DMS114 treated with DMSO at 0.1 percent for 48 hours (cell line): ENCODE measurements at regions not wholly inside any gene's neighbourhood (a gene's known extent, or its start where the extent isn't known, plus 50 kb on each side); places are given as distances from the start of the nearest gene placed in this dataset.

Source experiments
- DNase-seq: peaks from one replicate; lab custom pipeline; 2025; ENCODE audit not compliant: unreplicated experiment; lab: John Stamatoyannopoulos, UW

DNA sequence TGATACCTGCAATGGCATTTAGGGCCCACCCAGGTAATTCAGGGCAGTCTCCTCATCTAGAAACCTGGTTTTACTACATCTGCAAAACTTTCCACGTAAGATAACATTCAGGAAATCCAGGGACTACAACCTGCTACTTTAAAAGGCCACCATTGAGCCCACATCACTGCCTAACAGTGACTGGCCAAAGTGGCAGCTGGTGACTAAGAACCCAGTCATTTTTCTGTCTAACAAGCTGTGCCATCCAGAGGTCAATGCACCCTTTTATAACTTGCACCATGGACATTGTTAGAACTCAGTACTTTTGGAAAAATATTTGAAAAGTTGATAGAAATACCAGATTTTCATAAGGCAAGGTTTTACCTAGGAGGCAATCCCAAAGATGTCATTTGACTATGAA lies 492.4 kb downstream of the OTOL1 start:
- no peak for DNase-seq

DNA sequence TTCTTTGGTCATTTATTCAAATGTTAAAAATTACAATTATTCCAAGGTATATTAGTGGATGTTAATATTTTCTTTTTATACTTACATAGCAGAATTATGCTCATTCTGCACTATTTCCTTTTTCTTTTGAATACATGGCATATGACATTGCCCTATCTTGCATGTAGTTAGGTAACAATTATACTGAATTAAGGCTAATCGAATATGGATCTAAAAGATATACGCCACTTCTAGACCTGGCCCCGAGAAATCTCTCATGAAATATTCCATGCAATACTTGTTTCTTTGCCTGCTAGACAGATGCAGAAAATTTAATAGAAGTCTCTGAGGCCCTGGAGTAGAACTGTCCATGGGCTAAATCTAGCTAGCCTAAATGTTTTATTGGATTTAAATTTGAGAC lies 493.4 kb downstream of the OTOL1 start:
- DNase-seq = no peak

DNA sequence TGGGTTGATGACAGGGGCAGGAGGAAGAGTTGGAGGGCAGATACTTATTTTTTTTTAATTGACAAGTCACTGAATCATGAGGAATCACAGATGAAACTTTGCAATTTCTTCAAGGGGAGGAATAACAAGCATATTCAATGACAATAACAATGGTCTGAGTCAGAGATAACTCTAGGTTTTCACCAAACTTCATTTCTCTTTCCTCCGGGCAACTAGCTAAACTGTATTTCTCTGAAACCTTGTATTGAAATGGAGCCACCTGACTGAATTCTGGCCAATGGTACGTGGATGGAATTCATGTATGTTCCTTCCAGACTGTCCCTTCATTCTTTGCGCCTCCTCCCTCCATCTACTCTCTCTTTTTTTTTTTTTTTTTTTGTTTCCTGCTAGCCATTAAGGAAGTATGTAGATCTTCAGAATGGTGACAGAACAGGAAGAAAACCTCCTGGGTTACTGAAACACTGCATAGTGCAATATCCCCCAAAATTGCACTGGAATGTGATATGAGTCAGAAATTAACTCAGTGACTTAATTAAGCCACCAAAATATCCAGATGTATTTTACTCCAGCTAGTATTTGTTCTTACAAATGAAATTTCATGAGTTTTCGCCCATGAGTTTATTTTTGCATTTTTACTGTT lies 495.4 kb downstream of the OTOL1 start:
- DNase-seq = no peak

DNA sequence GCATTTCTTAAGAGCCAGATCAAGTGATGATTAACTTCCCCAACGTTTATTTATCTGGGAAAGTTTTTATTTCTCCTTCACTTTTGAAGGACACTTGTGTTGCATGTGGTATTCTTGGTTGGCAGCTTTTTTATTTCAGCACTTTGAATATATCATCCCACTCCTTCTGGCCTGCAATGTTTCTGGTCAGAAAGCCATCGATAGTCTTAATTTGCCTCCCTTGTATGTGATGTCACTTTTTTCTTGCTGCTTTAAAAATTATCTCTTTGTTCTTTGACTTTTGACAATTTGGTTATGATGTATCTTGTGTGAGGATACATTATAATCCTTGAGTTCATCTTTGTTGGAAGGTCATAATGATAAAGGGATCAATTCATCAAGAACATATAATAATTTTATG lies 503.2 kb downstream of the OTOL1 start:
- no peak for DNase-seq

- DNase-seq = no peak
Observed at GRCh38 chr3:162007722-162008121, 511.1 kb downstream of the OTOL1 start.

DNA sequence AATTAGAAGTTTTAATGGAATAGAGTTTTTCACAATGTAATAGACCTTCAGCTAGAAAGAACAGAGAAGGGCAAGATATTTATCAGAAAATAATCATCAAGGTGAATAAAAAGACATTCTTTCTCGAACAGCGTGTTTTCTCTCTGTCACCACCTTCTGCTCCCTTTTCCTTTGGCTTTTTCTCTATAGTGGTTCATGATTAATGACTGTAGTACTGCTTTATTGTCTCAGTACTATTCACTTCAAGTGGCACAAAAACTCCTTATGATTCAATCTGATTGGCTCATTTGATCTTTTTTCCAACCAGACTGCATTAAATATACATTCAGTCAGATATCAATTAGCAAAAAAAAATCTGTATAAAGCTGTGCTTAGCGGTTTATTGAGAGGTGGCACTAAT lies 516.0 kb downstream of the OTOL1 start:
- no peak for DNase-seq

GRCh38 chr3:162014284-162014683 lies 517.7 kb downstream of the OTOL1 start:
- DNase-seq = no peak

- DNase-seq = no peak
Observed at GRCh38 chr3:162015856-162016255, 519.2 kb downstream of the OTOL1 start.

DNA sequence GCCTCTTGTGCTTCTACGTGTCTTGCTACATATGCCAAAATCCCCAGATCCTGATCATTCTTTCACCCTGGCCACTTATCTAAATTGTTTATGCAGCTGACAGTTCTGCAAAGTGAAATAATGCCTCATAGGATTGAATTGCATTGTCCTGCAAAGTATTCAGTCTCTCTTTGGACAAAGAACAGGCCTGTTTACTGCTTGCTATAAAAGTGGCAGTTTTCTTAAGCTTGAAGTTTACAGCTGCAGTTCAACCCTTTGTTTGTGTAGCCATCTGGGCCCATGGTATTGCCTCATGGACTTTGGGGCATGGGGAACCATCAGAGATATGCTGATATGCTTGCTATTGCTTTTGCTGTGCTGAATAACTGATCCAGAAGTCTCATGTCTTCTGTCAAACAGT lies 523.2 kb downstream of the OTOL1 start:
- no peak for DNase-seq

GRCh38 chr3:162021206-162021605 lies 524.6 kb downstream of the OTOL1 start:
- DNase-seq = no peak

DNA sequence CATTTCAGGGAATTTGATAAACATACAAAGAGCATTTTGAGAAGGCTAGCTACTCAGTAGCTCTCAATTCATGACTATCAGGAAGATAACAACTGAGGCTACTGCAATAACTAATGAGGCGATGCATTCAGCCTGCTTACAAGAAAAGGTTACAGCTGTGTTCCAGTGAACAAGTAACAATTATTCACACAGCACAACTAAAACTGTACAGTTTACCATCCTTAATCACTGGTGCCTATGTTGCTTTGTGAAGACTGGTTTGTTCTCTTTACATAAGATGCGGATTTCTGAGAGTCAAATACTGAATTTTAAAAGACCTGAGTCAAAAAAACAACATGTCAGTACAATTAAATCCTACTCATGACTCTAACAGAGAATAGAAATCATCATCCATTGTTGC lies 526.3 kb downstream of the OTOL1 start:
- no peak for DNase-seq

DNA sequence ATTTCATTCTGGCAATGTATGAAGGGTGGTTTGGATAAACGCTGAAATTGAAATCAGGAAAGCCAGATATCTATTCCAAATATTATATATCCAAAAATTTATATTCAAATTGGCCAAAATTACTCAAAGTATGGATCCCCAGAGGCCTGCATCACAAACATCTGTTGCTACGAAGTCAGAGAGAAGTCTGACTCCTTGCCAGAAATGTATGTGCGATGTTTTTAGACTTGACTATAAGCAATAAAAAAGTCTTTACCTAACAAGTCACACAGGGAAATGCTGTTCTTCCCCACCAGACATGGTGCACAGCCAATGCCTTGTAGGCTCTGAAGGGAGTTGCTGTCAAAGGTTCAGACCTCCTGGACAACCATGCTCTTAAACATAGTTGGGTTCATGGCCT lies 533.1 kb downstream of the OTOL1 start:
- DNase-seq = no peak

DNA sequence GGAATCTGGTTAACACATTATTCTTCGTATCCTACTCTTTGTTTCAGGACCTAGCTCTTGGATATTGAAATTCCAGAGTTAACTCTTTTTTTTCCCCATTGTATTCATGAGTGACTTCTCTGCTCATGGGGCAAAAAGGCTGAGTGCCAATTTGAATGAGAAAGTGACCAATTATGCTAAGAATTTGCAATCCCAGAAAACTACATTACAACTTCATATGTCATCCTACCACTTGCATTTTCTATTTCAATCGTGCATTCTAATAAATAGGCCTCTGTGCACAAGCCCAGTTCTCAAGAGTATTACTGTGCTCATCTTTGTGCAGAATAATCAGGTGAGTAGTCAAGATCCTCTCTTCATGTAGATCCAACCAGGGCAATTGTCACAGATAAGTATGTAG lies 537.8 kb downstream of the OTOL1 start:
- DNase-seq = no peak

DNA sequence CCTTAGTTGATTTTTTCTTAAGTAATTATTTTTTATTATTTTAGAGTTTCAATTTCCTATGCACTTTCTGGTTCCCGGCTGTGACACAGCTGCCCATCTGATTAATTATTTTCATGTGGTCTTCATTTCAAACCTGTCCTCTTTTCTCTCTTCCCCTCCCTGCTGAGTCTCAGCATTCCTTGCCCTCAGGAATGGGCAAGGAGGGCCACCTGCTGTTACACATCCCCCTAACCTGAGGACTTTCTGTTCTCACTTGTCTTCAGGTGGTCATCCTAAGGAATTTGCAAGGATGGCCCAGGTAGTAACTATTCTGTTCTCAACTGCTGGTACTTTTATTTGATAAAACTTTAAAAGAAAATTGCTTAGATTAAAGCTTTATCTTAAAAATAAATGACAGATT lies 545.0 kb downstream of the OTOL1 start:
- DNase-seq = no peak

- no peak for DNase-seq
Observed at GRCh38 chr3:162052636-162053035, 556.0 kb downstream of the OTOL1 start.

- DNase-seq = no peak
Observed at GRCh38 chr3:162072656-162073164, 576.1 kb downstream of the OTOL1 start.

- DNase-seq = no peak
Observed at GRCh38 chr3:162073422-162073975, 576.9 kb downstream of the OTOL1 start.

DNA sequence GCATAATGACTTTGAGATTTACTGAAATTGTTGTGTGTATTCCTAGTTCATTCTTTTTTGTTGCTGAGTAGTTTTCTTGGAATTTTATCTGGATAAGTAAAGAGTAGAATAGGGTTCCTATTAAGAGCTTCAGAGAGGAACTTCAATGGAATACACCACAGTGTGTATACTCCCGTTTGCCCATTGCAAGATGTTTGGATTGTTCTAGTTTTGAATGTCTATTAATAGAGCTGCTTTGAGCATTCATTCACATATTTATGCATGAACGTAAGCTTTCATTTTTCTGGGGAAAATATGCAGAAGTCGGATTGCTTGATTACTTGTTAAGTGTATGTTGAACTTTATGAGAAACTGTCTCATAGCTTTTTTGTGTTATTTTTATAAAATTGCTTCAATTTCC lies 580.5 kb downstream of the OTOL1 start:
- DNase-seq = no peak

GRCh38 chr3:162082516-162082915 lies 585.9 kb downstream of the OTOL1 start:
- DNase-seq = no peak

DNA sequence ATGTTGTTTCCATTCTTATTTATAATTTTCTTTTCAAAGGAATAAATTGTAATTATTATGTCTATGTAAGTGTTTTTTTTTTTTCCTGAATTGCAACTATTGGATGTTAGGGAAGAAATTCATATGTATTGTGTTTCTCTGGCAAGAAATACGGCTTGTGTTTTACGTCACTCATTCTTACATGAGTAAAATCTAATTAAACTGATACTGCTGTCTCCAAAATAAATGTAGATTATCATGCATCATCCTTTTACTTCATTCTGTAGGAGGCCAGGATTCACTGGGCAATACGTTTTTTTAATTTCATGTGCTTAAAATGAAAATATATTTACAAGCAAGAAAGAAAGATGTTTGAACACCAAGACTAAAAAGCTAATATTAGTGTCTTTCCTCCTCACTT lies 590.8 kb downstream of the OTOL1 start:
- no peak for DNase-seq

GRCh38 chr3:162092751-162093150 lies 596.1 kb downstream of the OTOL1 start:
- no peak for DNase-seq

DNA sequence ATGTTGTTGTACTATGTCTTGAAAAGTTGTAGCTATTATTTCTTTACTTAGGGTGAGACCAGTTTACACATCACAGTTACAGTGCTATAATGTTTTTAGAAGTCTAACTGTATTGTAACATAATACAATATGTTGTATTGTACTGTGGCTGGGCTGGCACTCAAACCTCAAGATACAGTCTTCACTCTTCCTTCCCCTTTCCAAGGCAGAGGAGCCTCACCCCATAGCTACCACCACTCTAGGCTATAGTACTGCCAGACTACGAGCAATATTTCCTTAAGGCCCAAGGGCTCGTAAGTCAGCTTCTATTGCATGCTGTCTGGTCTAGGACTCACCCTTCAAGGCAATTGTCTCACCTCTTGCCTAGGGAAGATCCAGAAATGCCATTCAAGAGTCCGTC lies 597.7 kb downstream of the OTOL1 start:
- no peak for DNase-seq

DNA sequence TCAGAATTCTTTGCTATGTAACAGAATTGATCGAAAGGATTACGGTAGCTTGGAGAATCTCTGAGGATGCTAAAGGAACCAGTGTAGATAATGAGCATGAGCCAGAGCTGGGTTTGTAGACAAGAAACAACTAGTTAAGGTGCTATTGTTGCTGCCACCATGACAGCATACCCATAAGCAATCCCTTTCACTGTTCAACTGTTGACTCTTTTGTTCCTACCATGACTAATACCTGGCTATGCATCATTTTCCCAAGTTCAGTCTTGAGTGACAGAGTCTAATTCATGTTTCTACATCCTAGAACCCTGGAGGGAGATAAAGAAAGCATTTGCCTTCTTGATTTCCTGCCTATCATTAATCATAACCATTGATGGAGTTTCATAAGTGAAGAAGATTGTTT lies 600.3 kb downstream of the OTOL1 start:
- DNase-seq = no peak
